Progenitor cell of endocrine pancreas (in vitro differentiated cells): ENCODE measurements at regions not wholly inside any gene's neighbourhood (a gene's known extent, or its start where the extent isn't known, plus 50 kb on each side); places are given as distances from the start of the nearest gene placed in this dataset.

Experiments used
- DNase-seq: peaks from one replicate; pipeline ENCODE4 v3.0.0; 2021; ENCODE audit warnings: low spot score; ENCODE audit not compliant: unreplicated experiment
- H3K27ac Mint-ChIP-seq: 2 replicates; pipeline ENCODE4 v1.8.0; 2021; ENCODE audit warnings: mild to moderate bottlenecking, moderate library complexity, mixed read lengths
- H3K27me3 Mint-ChIP-seq: 2 replicates; pipeline ENCODE4 v1.8.0; 2021; ENCODE audit warnings: mixed read lengths
- H3K36me3 Mint-ChIP-seq: 2 replicates; pipeline ENCODE4 v1.8.0; 2022; ENCODE audit warnings: mixed read lengths; ENCODE audit not compliant: insufficient read depth
- H3K4me1 Mint-ChIP-seq: 2 replicates; pipeline ENCODE4 v1.8.0; 2021; ENCODE audit warnings: low read depth, mixed read lengths
- H3K4me3 Mint-ChIP-seq: 2 replicates; pipeline ENCODE4 v1.8.0; 2021; ENCODE audit warnings: low read depth, mild to moderate bottlenecking, moderate library complexity, mixed read lengths
- H3K9me3 Mint-ChIP-seq: 2 replicates; pipeline ENCODE4 v1.8.0; 2021; ENCODE audit warnings: low read depth, mixed read lengths
- CTCF ChIP-seq: fragments of 200-600 bp; sonication (generic); IDR thresholded peaks from one replicate; pipeline ENCODE4 v1.5.0; 2021; ENCODE audit warnings: antibody characterized with exemption, mild to moderate bottlenecking; ENCODE audit not compliant: unreplicated experiment

- peaks cover 5% of the 10 kb centered on the region for H3K27me3 Mint-ChIP-seq
- no peak overlapping the region for H3K27ac Mint-ChIP-seq
- H3K4me3 Mint-ChIP-seq: no peak overlapping the region
- peaks cover 2% of the 10 kb centered on the region for H3K4me1 Mint-ChIP-seq
- no peak for TF ChIP-seq CTCF
- H3K36me3 Mint-ChIP-seq: no peaks in the 10 kb centered on the region
- DNase-seq: no peak
- peaks cover 8% of the 10 kb centered on the region for H3K9me3 Mint-ChIP-seq
Observed at GRCh38 chr10:114732931-114733330, 74.9 kb upstream of the ABLIM1 start.

DNA sequence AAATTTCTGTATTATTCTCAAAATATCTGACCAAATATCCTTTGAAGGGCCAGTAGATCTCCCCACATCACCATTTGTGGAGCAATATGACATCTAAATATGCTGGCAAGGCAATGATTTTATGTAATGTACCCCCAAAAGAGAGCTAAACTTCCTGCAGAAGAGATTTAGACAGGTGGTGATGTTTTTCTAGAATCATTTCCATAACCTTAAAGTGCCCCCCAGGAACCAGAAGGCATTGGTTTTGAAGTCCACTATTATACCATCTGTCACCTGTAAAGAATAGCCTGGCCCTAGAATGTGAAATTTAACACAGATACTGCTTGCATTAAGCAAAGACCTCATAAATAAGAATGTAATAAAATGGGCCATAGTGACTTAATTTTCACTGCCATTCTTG is 77.9 kb upstream of the ABLIM1 start:
- DNase-seq: no peak
- no peaks in the 10 kb centered on the region for H3K36me3 Mint-ChIP-seq
- H3K27me3 Mint-ChIP-seq: peaks cover 5% of the 10 kb centered on the region
- no peak overlapping the region for H3K4me3 Mint-ChIP-seq
- no peak overlapping the region for H3K27ac Mint-ChIP-seq
- no peak for TF ChIP-seq CTCF
- H3K9me3 Mint-ChIP-seq: no peaks in the 10 kb centered on the region
- peaks cover 2% of the 10 kb centered on the region for H3K4me1 Mint-ChIP-seq

DNA sequence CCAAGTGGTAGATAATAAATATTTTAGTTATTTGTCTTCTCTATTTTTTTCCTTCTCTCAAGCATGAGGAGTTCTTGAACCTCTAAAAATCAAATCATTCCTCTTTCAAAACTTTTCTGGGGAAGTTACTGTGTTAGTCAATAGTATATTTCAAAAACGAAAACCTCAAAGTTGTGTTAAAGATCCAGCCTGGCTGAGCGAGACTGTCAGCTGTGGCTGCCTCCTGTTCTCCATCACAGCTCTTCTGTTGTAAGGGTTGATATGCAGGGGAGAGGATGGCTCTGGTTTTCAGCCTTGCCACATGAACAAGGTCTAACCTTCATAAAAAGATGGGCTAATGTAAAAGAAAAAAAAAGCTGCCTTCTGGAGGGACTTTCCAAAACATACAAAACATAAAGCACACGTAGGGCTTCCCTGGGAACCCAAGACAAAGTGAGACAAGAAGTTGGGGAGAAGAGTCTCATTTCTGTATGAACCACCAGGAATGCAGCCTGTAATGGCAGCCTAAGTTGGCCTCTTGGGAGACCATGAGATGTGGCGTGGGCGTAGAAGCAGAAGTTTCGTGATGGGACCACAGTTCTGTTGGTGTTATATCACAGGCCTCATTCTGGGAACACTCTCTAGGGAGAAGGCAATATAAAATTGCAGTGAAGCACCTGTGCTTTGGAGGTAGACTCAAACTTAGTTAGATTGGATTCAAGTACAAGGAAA is 77.9 kb upstream of the FHIP2A start:
- Mint-ChIP-seq H3K27ac (no peak overlapping the region), H3K27me3 (peaks cover 14% of the 10 kb centered on the region), H3K4me1 (peaks cover 3% of the 10 kb centered on the region), H3K9me3 (no peaks in the 10 kb centered on the region), H3K4me3 (no peak overlapping the region), H3K36me3 (no peaks in the 10 kb centered on the region)
- TF ChIP-seq CTCF: no peak
- no peak for DNase-seq

DNA sequence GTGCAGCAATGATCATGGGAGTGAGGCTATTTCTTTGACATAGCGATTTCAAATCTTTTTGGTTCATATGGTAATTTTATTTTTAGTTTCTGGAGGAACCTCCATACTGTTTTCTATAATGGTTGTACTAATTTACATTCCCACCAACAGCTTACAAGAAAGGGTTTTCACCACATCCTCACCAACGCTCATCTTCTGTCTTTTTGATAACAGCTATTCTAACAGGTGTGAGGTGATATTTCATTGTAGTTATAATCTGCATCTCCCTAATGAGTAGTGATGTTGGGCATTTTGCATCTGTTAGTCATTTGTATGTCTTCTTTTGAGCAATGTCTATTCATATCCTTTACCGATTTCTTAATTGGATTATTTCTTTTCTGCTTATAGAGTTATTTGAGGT is 75.0 kb upstream of the FHIP2A start:
- Mint-ChIP-seq H3K27ac (no peak overlapping the region), H3K27me3 (peaks cover 18% of the 10 kb centered on the region), H3K9me3 (no peaks in the 10 kb centered on the region), H3K4me3 (no peak overlapping the region), H3K4me1 (peaks cover 3% of the 10 kb centered on the region), H3K36me3 (no peaks in the 10 kb centered on the region)
- no peak for DNase-seq
- TF ChIP-seq CTCF: no peak

DNA sequence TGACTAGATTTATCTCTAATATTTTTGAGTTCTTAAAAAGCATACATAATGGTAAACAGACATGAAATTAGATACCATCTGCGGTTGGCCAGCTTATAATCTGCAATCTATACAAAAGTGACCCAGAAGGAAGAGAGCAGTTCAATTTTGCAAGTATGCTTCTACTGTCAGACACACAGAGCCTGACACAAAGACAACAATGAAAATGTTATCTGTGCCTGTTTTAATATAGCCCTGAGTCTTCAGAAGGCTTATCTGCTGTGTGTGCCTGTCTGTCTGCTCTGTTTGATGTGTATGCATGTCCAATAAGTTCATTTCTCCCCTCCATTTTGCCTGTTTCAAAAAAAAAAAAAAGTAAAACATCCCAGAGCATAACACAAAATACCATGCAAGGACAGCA is 73.3 kb upstream of the FHIP2A start:
- DNase-seq: no peak
- no peak overlapping the region for H3K27ac Mint-ChIP-seq
- peaks cover 14% of the 10 kb centered on the region for H3K27me3 Mint-ChIP-seq
- H3K9me3 Mint-ChIP-seq: peaks cover 3% of the 10 kb centered on the region
- H3K4me3 Mint-ChIP-seq: no peak overlapping the region
- peaks cover 3% of the 10 kb centered on the region for H3K4me1 Mint-ChIP-seq
- no peak for TF ChIP-seq CTCF
- H3K36me3 Mint-ChIP-seq: no peaks in the 10 kb centered on the region
